DMS153 treated with DMSO at 0.1 percent for 48 hours (cell line): ENCODE measurements at regions not wholly inside any gene's neighbourhood (a gene's known extent, or its start where the extent isn't known, plus 50 kb on each side); places are given as distances from the start of the nearest gene placed in this dataset.

Experiments
- DNase-seq: peaks from one replicate; lab custom pipeline; 2025; ENCODE audit not compliant: unreplicated experiment; lab: John Stamatoyannopoulos, UW

DNA sequence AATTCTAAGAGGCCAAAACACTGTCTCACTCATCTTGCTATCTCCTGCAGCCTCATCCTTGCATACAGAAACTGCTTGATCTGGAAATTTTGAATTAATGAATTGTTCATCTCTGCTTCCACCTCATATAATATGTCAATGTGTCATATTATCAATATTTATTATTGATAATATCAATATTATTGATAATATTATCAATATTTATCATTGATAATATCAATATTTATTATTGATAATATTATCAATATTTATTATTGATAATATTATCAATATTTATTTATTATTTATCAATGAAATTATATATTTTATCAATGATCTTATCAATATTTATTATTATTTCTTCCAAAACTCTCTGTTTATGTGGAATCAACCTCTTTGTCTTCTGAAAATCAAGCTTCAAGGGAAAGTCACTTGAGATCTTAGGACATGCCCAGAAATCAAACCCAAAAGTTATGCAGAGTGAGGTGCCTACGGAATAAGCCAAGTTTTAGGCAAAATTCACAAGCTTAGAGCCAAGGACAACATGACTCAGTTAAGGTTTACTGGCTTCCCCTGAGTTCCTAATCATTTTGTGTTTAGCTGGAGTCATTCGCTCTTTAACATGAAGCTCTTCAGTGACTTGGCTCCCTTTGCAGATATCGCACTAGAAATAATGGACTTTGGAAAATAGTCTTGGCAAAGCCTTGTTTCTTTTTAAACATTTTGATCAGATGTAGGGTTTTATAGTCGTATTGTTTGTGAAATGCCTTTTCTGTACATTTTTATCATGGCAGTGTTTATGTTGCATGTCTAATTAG is 297.1 kb upstream of the RARB start:
- DNase-seq, result no peak

DNA sequence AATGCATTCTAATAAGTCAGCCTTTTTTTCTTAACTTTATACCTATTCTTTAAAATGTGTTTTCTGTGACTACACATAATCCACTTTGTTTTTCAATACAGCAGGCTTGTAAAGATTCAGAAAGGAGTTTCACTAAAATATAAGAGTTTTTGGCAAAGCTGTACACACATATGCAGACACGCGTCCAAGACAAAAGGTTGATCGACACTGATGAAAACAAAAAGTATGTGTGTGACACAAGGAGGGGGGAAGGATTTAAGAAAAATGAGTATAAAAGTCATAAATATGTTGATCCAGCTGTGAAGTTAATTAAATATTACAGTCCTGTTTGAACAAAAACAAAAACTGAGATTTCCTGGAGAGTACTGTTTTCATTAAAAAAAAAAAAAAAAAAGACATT is 294.5 kb upstream of the RARB start:
- no peak for DNase-seq

DNA sequence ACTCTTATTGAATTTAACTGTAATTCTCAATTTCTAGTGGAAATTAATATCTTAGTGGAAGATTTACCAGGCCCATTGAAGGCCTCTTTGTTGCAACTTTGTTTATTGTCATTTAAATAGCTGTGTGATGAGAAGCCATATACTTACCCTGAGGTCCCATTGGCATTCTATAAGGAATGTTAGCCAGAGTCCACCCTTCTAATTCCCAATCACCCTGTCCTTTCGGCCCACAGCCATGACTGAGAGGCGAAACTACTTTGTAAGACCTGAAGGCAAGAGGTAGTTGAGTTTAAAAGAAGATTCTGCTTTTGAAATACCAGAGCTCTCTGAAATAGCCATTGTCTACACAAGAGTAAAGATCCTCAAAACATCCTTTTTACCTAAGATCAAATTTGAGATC is 290.5 kb upstream of the RARB start:
- no peak for DNase-seq

DNA sequence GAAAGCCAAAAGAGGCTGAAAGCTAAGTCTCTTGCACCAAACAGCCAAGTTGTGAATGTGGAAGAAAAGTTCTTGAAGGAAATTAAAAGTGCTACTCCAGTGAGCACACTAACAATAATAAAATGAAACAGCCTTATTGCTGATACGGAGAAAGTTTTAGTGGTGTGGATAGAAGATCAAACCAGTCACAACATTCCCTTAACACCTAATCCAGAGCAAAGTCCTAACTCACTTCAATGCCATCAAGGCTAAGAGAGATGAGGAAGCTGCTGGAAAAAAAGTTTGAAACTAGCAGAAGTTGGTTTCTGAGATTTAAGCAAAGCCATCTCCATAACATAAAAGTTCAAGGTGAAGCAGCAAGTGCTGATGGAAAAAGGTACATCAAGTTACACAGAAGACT is 288.8 kb upstream of the RARB start:
- no peak for DNase-seq

DNA sequence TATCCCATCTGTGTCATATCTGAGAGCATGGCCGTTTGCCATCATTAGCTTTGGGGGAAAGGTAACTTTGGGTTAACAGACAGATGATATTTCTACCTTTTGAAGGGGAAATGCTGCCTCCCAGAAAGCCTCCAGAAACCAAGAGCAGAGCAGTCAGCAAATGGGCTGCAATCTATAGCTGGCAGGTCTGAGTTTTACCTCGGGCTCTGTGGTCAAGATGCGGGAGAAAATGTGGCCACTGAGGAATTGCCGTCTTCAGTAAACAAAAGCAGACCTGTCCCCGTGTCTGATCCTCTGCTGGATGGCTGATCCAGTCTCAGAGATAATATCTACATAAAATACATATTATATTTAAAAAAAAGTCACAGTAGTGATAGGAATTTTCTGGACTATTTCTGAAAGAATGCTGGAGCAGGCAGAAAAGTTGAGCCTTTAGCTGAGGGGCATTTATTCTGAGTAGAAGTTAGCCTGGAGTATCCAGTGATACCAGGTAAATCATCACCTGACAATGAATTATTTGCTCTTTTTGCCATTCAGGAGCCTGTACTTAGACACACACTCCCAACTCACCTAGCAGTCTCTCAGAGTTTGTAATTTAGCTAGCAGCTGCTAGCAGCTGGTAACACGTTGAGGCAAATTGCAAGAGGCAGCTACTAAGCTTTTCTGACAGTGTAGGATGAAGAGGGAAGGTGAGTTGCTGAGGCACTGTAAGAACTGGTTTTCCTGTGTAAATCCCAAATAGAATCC is 285.3 kb upstream of the RARB start:
- DNase-seq, result no peak

DNA sequence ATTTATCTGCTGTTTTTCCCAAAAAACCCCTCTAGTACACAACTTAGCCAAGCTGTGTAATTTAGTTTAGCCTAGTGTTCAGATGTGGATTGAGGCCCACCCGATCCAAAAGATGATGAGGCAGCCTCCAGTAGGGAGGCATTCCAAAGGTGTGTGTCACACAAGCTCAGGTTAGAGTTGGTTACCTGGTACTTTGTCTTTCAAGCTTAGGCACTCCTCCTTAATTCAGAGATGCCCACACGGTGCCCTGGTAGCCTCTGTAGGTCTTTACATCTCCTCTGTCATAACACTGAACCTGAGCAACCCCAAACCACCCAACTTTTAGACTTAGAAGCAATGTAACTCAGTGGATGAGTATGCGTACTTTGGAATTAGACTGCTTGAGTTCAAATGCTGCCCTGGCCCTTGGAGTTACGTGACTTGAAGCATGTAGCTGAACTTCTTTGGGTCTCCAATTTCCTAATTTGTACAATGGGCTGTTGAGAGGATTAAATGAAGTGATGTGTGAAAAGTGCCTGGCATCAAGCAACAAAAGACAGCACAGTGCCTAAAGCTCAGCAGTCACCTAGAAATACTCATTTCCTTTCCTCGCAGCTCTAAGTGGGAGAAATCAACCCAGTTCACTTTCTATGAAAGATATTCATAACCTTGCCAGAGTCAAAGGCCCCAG is 284.6 kb upstream of the RARB start:
- DNase-seq, result no peak

DNA sequence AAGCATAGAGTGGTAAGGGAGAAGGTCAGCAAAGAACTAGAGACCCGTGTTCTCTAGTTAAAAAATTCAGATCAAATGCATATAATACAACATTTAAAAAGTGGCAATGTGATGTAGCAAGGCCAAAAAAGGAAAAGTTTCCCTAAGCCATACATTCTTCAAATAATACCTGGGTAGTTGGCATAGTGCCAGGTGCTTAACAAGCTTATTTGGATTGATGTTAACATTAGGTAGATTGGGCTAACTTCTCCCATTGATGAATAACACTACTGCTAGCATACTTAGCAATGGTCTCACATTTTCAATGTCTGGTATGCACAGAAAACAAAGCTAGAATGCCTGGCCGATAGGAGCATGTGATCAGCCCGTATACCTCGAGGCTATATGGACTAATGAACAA is 283.6 kb upstream of the RARB start:
- DNase-seq, result no peak

DNA sequence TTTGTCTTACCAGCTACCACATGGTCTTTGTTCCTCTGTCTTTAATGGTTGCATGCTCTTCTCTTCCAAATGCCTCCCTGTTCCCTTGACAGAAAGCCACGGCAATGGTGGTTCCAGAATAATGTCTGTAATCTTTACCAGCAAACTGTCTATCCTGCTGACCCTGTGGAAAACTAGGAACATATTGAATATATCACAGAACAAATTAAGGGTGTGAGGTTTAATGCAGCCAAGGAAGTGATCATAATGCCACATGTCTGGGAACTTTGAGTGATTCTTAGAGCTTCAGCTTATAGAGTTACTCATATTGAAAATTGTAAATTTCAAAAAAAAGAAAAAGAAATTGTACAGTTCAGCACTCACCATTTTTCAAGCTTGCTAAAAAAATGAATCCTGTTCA is 282.9 kb upstream of the RARB start:
- no peak for DNase-seq

DNA sequence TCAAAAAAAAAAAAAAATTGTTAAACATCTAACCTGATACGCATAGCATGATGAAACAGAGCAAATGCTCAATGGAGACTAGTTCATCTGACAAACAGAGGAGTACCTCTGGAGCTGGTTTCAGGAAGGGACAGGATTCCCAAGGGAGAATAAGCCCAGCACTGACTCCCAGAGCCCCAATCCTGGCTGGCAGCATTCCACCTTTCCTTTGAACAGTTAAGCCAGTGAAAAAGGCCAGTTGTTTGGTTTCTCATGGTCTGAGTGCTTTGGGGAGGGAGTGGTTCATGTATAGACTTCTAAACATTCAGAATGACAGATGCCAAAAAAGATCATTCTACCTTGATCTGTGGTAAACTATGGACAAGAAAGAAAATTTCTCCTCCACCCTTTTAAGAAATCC is 277.9 kb upstream of the RARB start:
- DNase-seq, result no peak

DNA sequence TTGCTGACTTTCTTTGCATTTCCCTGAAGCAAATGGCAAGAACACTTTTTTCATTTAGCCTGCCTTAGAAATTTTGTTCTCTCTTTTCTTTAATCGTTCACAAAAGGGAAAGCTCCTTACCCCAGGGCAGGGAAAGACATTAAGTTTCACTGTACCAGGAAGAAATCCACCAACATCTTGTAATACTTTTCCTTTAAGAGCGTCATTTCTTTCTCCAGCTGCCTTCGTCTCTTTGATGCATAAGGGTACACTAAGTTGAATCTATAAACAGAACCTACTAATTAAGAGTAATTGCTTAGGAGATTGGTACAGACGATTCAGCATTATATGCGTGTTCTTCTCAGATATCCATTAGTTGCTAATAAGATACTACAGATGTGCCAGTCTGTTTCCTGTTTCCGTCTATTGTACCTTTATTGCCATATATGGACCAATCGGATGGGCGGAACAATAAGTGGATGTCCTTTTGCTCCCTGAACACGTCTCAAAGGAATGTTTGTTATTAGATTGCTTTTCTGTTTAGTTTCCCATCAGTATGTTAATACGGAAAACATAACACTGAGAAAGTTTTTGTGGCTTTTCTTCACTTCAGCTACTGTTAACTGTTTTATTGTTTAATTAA is 276.7 kb upstream of the RARB start:
- no peak for DNase-seq

DNA sequence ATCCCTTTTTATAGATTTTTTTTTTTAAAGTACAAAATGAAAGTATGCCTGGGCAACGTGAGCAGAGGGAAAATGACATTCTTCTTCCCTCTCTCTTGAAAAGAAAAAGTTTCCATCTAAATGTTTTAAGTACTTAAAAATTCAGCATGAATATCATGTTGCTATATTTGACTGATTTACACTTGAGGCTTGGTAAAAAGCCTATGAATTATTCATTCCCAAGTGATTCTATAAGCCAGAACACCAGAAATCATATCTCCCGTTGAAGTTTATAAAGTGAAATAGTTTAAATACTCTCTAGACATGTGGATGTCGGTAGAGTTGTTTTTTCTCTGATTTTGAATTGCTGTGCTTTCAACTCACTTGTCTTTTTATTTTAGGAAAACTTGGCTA is 276.2 kb upstream of the RARB start:
- no peak for DNase-seq

DNA sequence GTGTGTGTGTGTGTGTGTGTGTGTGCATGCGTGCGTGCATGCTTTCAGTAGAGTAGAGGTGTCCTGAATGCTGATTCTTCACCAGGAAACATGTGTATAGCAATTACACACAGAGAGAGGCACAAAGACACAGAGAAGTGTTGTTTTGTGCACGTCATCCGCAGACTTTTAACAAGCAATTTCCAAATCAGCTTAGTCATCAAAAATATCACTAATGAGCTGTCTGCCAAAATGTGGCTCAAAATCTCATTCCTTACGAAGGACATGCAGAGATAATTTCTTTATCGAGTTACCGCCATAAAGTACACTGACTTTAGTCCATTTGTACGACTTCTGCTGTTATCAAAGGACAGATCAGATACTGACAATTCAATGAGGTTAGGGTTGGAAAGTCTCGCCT is 274.9 kb upstream of the RARB start:
- DNase-seq, result no peak

DNA sequence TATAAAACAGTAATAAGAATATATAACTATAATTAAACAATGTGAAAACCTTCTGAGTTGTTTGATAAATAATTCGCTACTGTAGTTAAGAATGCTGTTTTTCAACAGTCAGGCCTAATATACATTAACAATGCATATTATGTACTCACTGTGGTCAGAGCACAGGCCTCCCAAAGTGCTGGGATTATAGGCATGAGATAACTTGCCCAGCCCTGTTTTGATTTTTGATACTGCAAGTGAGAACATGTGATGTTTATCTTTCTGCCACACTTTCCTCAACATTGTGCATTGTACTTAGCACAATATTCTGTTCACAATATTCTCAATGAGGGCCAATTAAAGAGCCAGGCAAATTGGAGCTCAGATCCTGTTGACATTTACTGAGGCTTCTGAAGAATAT is 274.5 kb upstream of the RARB start:
- no peak for DNase-seq

DNA sequence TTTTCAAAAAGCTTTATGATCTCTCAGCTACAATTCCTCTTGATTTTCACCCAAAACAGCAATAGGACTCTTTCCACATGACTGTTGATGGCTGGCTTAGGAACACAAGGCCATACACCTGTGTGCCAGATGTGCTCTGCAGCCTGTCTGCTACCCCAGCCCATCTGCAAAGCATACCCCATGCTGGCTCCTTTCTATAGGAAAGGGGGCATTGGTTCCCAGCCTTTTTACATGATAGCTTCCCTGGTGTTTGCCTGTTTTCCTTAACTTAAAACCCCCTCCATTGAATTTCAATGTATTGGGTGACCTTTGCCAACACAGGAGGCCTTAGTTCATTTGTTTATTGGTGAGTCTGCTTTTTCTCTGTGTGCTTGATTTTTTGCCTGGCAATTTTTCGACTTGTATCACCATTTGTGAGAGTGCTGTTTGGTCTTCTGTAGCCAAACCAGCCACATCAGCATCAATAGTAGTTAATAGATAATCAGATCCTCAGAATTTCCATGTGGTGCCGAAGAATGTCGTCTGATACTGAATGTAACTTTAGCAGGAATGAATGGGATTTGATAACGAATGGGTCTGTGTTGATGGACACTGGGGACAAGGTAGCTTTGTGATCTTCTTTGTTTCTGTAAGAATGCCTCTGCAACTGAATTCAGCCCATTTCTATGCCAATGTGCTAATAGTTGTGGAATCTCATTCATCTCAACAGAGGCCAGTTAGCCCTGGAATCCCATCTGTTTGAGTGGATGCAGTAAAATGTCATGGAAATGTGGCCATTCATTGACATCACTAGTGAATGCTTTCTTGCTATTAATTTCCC is 272.2 kb upstream of the RARB start:
- DNase-seq, result no peak

DNA sequence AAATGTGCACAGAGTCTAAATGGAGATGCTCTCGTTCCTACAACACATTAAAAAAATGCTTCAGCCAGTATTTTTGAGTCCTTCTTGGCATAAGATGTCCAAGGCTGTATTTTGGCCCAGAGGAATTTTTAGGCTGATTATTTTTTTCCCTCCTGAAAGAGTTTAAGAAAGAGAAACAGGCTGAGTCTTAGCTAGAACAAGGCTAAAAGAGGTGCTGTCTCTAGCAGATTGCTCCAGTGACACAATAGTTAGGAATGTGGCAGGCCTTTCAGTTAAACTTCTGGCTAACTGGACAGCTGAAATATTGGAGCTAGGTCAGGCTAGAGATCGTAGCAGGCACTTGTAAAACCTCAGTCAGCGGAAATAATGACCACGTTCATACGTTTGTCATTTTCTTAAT is 271.4 kb upstream of the RARB start:
- no peak for DNase-seq

DNA sequence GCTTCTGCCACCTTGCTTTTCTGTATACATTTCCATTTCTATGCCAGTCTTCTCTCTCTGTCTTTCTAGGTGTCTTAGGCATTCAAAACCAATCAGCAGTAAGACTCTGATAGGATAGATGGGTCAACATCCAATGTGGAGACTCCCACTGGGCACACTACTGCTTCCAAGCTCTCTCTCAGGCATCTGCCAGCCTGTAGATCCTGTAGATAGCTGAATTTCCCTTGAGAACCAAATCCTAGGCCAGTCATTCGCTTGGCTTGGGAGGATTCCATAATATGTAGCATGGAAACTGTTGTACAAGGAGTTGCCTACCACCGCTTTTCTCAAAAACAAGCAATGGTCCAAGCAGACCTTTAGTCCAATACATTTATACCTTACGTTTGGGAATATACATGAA is 262.8 kb upstream of the RARB start:
- no peak for DNase-seq

DNA sequence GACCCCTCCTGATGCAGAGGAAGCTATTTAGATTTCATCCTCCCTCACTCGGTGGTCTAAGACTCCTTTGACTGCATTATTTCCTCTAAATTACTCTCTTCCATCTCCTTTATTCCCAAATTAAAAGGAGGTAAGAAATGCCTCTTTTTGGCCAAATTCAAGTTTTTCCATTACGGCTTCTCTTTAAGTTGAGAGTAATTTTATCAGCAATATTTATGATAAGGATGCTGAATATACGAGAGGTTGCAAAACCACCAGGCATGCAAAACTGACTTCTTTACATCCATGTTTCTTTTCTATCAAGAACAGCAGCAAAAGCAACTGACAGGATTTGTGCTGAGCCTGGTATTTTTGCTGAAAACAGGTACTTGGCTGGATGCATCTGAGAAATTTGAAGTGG is 262.0 kb upstream of the RARB start:
- DNase-seq, result no peak

DNA sequence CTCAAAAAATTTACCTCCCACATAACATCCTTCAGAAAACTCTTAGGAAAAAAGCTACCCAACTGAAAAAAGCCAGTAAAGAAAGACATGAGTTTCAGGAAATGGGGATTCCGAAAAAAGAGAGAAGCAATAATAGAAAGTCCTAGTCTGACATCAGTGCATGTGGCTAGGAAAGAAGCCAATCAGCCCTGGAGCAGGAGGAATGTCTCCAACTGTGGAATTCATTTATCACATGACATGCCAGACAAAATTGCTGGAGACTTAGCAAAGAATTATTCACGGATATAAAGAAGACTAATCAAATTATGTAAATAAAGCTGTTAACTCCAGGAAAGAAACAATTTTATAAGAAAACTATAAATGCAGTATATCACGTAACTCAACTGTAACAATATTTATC is 258.9 kb upstream of the RARB start:
- no peak for DNase-seq

DNA sequence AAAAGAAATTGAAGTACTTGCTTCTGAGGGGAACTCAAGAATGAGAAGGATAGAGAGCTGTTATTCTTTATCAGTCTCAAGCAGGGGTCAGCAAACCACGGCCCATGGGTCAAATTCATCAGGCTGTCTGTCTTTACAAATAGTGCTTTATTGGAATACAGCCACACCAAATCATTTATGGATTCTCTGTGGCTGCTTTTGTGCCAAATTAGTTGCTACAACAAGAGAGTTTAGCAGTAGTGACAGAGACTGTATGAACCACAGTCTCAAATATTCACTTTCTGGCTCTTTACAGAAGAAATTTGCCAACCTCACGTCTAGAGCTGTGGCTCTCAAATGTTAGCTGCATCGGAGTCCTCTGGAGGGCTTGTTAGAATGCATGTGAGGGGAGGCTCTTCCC is 258.0 kb upstream of the RARB start:
- no peak for DNase-seq

DNA sequence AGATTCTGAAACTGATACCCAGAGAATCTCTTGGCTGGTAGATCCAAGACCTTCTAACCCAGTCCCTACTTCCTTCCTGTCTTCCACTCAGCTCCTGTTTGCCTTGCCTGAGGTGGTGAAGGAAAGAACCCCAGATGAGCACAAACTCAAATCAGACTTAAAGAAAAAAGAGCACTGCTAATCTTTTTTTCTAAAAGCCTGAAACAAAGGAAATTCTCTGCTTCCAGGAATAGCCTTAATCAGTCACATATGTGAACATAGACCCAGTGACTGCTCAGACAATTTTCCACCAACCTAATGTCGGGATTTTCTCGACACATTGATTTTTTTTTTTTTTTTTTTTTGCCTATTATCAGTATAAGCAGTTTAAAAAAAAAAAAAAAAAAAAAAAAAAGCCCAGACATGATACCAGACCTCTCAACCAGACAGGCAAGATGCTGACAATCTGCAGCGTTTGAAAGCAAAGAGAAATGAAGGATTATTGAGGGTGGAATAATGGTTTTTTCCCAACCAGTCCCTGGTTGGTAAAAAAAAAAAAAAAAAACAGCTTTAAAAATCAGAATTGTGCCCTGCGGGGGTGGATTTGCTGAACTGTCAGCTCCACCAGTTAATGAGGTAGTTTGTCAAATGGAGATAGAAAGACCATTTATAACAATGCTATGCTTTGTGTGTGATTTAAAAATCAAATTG is 256.8 kb upstream of the RARB start:
- DNase-seq, result no peak
